CMK (cell line): ENCODE measurements at regions not wholly inside any gene's neighbourhood (a gene's known extent, or its start where the extent isn't known, plus 50 kb on each side); places are given as distances from the start of the nearest gene placed in this dataset.

ENCODE experiments used
- DNase-seq: peaks from one replicate; pipeline ENCODE4 v3.0.0-alpha.2; 2010; ENCODE audit warnings: low read depth

DNA sequence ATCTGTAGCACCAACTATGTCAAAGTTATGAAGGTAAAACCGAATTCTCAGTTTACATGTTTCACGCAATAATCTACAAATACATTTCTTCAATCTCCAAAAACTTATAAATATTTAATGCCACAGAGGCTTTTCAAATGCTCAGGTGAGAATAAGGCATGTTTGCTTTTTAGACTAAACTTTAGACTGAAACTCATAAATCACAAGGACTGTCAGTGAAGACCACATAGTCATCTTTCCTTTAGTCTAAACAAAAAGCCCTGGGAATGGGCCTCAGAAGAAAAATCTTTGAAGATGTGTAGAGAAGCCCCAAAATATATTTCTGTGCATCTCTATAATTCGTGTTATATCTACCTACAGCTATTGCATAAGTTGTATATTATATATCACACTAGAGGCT lies 54.5 kb upstream of the DCTD start:
- DNase-seq, result no peak

DNA sequence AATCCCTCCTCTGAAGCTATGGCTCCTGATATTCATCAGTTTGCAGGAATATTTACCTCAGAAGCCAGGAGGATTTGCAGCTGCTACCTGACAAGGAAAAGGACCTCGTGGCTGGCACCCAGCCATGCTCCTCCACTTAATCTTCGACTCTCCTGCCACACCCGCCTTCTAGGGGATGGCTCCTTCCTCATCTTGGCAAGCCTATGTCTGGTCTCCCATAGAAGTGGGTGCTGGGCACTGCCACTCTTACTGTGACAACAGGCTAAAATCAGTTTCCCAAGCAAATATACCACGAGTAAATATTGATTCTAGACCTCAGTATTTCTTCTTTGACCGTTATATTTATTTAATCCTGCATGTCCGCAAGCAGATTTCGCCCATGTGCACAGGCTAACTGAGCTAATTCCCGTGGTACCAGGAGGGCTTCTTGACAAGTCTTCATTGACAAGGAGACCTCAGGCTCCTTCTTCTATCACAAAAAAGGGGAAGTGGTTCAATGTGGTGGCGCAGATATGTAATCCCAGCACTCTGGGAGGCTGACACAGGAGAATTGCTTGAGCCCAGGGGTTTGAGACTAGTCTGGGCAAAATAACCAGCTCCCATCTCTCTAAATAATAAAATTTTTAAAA lies 52.6 kb upstream of the DCTD start:
- peak; percentile 81 for DNase-seq

DNA sequence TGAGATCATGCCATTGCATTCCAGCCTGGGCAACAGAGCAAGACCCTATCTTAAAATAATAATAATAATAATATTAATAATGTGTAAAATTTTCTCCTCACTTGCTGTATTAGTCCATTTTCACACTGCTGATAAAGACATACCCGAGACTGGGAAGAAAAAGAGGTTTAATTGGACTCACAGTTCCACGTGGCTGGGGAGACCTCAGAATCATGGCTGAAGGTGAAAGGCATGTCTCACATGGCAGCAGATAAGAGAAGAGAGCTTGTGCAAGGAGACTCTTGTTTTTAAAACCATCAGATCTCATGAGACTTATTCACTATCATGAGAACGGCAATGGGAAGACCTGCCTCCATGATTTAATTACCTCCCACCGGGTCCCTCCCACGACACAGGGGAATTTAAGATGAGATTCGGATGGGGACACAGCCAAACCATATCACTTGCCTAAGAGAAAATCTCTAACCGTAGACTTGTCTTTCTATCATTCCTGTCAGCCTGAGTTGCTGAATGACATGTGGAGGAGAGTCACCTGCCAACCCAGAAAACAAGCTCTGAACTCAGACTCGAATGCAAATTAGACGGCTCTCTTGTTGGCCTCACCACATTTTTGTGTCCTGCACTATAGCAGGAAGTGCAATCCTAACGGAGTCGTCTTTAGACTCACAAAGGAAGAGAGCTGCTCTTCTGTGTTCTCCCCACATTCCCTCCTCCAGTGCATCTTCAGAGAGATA lies 51.9 kb upstream of the DCTD start:
- no peak for DNase-seq

DNA sequence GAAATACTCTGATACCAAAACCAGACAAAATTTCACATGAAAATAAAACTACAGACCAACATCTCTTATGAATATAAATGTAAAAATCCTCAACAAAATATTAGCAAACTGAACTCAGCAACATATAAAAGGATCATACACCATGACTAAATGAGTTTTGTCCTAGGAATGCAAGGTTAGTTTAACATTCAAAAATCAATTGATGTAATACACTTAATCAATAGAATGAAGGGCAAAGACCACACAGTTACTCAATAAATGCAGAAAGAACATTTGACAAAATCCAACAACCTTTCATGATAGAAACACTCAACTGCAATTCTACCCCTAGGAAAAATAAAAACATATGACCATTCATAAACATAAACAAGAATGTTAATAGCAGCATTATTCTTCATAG lies 50.2 kb upstream of the DCTD start:
- no peak for DNase-seq
